ENCODE measurements at regions not wholly inside any gene's neighbourhood (a gene's known extent, or its start where the extent isn't known, plus 50 kb on each side); places are given as distances from the start of the nearest gene placed in this dataset.
"Not testable (repeated sequence)": the region's sequence is repeated elsewhere in the genome, so short reads cannot be mapped to it uniquely, and the experiment has no call there.

GRCh38 chr3:101999177-101999779 lies 150.0 kb downstream of the NFKBIZ start:
- no peak for FAIRE-seq

DNA sequence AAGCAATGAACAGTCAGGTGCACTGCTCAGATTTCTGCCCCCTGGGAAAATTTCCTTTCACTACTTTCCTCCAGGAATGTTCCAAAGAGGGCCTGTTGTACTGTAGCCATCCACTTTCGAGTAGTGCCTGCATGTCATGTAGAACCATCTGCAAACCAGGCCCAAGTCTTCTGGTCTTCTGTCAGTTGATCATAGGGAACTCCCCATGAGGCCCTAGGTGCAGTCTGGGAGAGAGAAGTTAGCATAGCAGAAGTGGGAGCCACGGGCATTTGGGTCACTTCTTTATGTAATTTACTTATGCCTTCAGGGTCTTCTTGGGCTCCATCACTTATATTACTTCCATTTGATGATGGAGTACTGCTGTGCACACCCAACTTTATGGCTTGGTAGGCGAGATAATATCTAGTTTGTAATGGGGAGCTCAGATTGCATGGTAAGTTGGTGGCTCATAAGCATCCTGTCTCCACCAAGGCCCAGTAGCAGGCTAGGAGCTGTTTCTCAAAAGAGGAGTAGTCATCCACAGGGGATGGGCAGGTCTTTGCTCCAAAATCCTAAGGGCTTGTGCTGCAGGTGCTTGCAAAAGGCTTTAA lies 151.4 kb downstream of the NFKBIZ start:
- no peak for FAIRE-seq

GRCh38 chr3:102002056-102002455 lies 152.7 kb downstream of the NFKBIZ start:
- FAIRE-seq: no peak

DNA sequence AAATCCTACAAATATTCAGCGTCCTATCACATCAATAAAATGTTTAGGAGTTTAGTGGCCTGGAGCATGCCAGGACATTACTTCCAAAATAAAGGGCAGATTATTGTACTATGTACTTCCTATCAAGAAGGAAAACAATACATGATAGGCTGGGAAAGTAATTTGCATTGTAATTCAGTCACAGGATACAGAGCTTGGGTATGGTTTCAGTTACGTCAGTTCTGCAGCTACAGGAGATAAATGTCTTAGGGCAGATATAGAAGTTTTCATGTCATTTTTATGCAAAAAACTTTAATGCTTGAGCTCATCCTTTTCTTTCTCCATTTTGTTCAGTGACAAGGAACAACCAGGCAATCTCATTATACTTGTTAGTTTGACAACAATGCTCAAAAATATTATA lies 155.2 kb downstream of the NFKBIZ start:
- FAIRE-seq: no peak

DNA sequence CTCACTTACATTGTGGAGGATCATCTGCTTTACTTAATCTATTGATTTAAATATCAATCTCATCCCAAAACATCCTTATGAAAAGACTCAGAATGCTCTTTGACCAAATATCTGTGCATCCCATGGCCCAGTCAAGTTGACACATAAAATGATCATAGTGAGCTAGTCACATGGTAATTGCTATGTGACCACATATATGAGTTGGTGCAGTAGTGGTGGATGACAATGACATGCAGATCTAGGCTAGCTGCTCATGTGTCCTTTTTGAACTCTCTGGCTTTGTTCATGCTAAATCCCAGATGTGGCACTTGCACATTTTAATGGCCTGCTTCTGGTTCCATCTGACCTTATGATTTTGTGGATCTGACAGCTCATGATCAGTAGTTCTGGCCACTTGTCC lies 156.2 kb downstream of the NFKBIZ start:
- no peak for FAIRE-seq

DNA sequence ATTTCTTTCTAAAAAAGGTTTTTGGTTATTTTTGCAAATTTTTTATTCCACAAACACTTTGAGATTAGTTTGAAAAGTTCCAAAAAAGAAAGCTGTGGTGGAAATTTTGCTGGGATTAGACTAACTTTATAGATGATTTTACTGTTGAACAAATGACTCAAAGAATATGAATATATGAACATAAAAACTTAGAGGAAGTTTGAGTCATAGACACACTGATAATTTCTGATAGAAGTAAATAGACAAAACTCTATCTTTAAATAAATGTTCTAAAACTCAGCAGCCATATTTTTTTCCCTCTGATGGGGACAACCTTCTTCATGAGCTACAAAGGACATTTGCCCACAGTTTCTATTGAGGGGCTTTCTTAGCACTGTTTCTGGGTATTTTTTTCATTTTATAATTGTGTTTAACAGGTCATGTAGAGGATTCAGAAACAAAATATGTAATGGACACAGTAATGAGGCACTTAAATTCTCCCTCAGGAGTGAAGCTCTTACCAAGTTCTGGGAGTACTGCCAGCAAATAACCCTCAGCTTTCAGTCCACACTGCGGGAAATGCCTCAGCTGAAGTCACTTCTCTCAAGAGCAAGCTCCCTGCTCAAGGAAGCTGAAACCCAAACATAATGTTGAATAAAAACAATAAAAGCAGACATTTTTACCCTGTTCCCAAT lies 157.6 kb downstream of the NFKBIZ start:
- FAIRE-seq: no peak

- not testable (repeated sequence) for FAIRE-seq
Observed at GRCh38 chr3:102008436-102008835, 159.1 kb downstream of the NFKBIZ start.

DNA sequence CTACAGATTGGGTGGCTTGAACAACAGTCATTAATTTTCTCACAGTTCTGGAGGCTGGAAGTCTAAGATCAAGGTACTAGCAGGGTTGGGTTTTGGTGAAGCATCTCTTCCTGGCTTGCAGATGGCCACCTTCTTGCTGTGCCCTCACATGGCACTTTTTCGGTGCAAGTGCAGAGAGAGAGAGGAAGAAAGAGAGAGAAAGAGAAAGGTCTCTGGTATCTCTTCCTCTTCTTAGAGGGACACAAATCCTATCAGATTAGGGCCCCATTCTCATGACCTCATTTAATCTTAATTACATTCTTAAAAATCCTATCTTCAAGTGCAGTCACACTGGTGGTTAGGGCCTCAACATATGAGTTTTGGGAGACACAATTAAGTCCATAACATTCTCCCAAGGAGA lies 167.1 kb downstream of the NFKBIZ start:
- FAIRE-seq: no peak

DNA sequence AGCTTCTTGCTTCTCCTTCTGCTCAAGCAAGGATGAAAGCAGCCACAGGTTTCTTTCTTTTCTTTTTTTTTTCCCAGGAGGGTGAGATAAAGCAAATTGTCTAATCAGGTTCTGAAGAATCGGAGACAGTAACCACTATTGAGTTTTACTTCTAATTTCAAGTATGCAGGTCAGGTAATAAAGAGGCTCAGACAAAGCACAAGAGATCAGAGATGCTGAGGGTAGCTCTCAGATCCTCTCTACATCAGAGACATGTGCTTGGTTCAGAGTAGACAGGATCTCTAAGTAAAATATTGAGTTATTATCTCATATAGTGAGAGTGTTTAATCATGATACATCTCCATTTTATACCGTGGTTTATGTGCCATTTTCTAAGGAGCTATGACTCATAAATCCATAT lies 168.5 kb downstream of the NFKBIZ start:
- no peak for FAIRE-seq

- FAIRE-seq: no peak
Observed at GRCh38 chr3:102018551-102018950, 169.2 kb downstream of the NFKBIZ start.

GRCh38 chr3:102020735-102021134 lies 171.4 kb downstream of the NFKBIZ start:
- FAIRE-seq: no peak

DNA sequence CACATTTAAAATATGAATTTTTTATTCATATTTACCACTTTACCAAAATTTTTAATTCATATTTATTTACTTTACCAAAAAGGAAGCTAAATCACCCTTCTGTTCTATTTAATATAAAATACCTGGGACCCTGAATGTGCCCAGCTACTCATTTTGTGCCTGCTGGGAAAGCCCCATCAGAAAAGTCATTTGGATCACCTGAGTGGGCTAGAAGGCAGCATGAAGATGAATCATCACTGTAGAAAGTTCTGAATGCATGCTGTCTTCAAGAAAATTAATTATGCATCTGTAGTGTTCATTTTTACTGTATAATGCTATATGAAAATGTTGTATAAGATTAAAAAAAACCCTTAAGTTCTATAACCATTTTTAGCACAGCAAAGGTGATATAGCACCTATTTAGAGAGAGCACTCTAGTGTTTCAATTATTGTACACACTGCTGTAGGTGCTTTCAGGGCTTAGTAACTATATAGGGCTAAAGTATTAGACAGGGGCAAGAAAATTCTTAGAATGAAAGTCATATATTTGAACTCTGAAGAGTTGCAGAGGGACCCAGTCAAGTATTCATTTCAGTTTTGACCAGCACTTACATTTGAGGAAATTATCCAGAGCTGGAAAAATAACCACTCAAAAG lies 175.1 kb downstream of the NFKBIZ start:
- FAIRE-seq: no peak

GRCh38 chr3:102025606-102026270 lies 176.4 kb downstream of the NFKBIZ start:
- no peak for FAIRE-seq

DNA sequence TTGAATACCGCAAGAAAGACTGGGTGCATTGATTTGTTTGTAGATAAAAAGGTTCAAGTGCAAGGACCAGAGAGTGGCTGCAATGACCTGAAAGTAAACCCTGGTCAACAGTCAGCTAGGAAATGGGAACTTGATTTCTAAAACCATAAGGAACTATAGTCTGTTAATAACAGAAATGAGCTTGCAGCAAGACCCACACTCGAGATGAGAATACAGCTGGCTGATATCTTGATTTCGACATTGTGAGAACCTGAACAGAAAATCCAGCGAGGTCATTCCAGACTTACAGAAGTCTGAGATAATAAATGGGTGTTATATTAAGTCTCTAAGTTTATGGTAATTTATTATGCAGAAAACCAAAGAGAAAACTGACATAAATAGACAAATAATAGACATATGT lies 177.3 kb downstream of the NFKBIZ start:
- FAIRE-seq: no peak

DNA sequence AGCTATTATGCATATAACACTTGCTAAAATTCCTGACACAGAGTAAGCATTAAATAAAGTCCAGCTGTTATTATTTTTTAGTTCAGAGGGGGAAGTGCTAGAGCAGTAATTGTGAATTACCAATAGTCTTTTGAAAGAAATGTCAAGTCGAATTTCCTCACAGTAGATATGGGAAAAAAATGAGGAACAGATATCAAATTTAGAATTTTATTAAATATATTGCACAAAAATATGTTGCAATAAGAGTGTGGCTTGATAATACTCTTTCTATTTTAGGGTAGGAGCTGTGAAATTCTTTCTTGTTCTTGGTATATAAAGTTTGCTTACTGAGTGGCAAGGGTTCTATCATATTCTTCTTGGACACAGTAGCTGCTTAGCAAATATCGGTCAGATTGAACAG lies 181.3 kb downstream of the NFKBIZ start:
- no peak for FAIRE-seq

GRCh38 chr3:102031834-102032233 lies 182.5 kb downstream of the NFKBIZ start:
- no peak for FAIRE-seq

DNA sequence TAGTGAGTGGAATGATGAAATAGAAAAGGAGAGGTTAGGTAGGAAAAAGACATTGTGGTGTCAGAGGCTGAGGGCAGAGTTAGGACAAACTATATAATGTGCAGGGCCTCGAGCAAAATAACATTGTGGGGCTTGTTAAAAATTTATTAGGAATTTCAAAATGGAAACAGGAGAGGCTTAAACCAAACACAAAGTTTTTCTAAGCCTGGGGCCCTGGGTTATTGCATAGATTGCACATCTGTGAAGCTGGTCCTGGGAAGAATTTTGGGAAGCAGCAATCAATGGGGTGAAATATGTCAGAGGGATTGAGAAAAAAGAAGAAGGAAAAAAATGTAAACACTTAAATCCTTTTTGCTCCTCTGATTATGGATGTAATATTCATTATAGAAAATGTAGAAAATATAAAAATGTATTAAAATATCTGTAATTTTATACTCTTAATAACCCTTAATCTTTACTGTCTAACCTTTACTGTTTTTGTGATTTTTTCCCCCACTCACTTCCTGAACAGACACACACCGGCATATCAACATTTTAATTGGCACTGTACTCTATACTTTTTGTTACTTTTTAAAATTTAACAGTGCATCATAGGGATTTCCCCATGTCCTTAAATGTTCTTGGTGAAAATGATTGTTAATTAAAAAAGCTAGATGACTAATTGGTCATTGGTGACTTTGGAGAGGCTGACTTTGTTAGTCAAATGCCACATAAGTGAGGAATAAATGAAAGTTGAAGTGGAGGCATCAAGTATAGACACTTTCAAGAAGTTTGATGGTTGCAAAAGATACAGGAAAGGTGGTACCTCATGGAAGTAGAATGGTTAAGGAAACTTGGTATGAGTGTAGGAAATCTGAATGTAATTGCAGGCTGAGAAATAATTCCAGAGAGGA lies 183.4 kb downstream of the NFKBIZ start:
- no peak for FAIRE-seq

DNA sequence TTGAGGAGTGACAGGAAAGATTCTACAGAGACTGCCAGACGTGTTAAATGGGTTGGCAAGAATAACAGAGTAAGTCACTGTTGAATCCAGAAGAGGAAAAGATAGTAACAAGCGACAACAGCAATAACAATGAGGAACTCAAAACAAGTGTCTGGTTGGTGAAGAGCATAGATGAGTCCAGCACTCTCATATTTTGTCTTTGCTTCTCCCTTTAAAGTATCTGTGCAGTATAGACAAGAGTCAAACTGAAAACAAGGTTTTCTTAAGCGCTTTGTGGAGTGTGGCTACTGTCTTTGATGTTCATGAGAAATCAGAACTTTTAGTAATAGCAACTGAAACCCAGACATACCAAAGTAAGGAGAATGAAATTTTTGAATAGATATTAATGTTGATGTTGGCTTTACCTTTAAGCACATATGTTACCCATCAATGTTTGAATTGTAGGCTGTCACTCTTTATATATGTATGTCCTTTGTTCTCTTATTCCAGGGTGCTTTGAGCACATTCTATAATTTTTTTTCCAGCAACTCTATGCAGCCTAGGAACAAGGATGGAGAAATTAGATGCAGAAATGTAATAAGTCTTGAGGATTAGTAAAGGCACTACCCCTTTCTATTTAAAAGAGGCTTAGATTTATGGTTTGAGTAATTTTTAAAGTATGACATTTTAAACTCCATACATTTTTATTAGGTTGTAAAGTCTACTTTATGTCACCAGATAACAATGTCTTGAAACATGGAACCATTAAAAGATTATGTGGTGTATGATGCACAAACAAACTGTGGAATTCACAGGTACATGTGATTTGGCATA lies 185.5 kb downstream of the NFKBIZ start:
- no peak for FAIRE-seq

DNA sequence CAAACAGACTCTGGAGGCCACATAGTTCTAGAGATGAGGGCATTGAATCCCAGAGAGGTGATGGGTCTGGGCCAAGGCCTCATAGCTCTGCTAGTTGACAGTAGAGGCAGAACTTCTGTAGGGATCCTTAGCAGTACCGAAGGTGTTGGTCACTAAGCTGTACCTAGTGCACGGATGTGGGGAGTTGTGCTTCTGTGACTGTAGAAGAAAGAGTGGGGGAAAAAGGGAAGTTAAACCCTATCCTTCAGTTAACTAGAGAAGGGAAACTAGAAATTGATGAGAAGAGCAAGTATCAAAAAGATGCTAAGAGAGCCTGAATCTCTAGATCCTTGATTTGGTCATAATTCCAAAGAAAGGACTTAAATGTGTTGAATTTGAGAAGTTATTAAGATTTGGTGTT lies 186.7 kb downstream of the NFKBIZ start:
- FAIRE-seq: peak; percentile 33

DNA sequence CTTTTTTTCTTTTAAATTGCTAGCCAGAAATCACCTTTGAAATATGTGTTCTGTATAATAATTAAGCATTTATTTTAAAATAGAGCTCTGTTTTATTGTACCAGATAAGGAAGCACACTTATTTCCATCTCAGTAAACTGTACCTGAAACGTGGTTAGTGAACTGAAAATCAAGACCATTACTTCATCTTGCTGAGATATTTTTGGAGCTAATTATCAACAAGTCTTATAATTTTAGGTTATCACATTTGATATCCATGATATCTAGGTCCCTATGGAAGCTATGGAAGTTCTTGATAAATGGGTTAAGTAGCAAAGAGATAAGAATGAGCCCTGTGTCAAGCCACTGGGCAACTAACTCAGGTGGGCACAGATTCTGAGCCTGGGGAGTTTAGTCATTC lies 187.2 kb downstream of the NFKBIZ start:
- no peak for FAIRE-seq

DNA sequence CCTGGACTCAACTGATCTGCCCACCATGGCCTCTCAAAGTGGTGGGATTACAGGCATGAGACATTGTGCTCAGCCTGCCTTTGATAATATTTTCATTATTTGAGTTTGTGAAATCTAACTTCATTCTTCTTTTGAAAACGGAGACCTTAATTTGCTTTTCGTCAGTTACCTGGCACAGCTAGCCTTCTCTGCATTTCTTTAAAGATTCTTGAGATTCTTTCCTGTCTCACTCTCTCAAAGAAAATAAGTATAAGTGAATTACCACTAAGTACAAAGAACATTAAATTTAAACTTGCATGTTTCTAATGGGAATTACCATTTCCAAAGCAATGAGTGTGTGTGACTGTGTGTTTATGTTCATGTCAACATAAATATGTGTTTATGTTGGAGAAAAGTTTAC lies 187.9 kb downstream of the NFKBIZ start:
- no peak for FAIRE-seq

DNA sequence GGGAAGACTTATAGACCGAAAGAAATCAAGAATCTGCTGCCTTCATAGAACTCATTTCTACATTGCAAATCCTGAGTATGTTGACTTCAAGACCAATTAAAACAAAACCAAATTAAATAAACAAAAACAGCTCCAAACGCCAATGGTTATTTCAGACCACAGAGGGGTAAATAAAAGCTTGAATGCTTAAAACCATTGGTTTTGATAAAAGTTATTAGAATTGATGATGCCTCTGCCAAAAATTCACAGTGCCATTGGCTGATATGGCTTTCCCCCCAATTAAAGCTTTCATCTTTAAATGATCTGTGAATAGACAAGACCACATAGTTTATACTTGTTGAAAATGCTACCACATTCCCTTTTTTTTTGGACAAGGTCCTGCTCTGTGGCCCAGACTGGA lies 188.5 kb downstream of the NFKBIZ start:
- no peak for FAIRE-seq
